ENCODE measurements at regions not wholly inside any gene's neighbourhood (a gene's known extent, or its start where the extent isn't known, plus 50 kb on each side); places are given as distances from the start of the nearest gene placed in this dataset.
"Not testable (repeated sequence)": the region's sequence is repeated elsewhere in the genome, so short reads cannot be mapped to it uniquely, and the experiment has no call there.

GRCh38 chr17:52410781-52411180, 252.3 kb upstream of the CA10 start (continued):
- TF ChIP-seq, protein P1, sequence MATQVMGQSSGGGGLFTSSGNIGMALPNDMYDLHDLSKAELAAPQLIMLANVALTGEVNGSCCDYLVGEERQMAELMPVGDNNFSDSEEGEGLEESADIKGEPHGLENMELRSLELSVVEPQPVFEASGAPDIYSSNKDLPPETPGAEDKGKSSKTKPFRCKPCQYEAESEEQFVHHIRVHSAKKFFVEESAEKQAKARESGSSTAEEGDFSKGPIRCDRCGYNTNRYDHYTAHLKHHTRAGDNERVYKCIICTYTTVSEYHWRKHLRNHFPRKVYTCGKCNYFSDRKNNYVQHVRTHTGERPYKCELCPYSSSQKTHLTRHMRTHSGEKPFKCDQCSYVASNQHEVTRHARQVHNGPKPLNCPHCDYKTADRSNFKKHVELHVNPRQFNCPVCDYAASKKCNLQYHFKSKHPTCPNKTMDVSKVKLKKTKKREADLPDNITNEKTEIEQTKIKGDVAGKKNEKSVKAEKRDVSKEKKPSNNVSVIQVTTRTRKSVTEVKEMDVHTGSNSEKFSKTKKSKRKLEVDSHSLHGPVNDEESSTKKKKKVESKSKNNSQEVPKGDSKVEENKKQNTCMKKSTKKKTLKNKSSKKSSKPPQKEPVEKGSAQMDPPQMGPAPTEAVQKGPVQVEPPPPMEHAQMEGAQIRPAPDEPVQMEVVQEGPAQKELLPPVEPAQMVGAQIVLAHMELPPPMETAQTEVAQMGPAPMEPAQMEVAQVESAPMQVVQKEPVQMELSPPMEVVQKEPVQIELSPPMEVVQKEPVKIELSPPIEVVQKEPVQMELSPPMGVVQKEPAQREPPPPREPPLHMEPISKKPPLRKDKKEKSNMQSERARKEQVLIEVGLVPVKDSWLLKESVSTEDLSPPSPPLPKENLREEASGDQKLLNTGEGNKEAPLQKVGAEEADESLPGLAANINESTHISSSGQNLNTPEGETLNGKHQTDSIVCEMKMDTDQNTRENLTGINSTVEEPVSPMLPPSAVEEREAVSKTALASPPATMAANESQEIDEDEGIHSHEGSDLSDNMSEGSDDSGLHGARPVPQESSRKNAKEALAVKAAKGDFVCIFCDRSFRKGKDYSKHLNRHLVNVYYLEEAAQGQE (IDR thresholded peaks at IDR 0.05; ENCODE audit: unreplicated experiment) = no peak
- no peak for TF ChIP-seq EZH2phosphoT487 (IDR thresholded peaks at IDR 0.05; ENCODE audit: unreplicated experiment)
- no peak for TF ChIP-seq NANOG (IDR thresholded peaks at IDR 0.05; ENCODE audit: borderline replicate concordance)
- TF ChIP-seq ZNF114 (CRISPR knock-in tag; IDR thresholded peaks at IDR 0.05) = no peak
- TF ChIP-seq JUNB (IDR thresholded peaks at IDR 0.05; ENCODE audit: unreplicated experiment) = no peak
- TF ChIP-seq CREB1 (CRISPR knock-in tag; IDR thresholded peaks at IDR 0.05; ENCODE audit: low read depth) = no peak
- no peak for TF ChIP-seq EZH2 (IDR thresholded peaks at IDR 0.05; ENCODE audit: low read depth, unreplicated experiment)

DNA sequence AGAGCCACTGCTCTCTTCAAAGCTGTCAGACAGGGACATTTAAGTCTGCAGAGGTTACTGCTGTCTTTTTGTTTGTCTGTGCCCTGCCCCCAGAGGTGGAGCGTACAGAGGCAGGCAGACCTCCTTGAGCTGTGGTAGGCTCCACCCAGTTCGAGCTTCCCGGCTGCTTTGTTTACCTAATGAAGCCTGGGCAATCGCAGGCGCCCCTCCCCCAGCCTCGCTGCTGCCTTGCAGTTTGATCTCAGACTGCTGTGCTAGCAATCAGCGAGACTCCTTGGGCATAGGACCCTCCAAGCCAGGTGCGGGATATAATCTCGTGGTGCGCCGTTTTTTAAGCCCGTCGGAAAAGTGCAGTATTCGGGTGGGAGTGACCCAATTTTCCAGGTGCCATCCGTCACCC, 250.7 kb upstream of the CA10 start:
- not testable (repeated sequence) for H3K79me2 ChIP-seq (replicated peaks; ENCODE audit: insufficient read depth); H3K27ac ChIP-seq (ENCODE audit: low read depth); H3K4me3 ChIP-seq; H3K4me3 Mint-ChIP-seq; H3K4me2 ChIP-seq; H4K20me1 ChIP-seq (replicated peaks; ENCODE audit: insufficient read depth); H3K4me1 ChIP-seq (ENCODE audit: insufficient read depth); H2AFZ ChIP-seq; H3K27me3 Mint-ChIP-seq (ENCODE audit: insufficient read depth, low read depth, poor library complexity); H3K27me3 ChIP-seq (ENCODE audit: insufficient read depth); H3F3A ChIP-seq (replicated peaks; ENCODE audit: low read depth); H3K36me3 ChIP-seq (ENCODE audit: insufficient read depth); ATAC-seq; H3K36me3 Mint-ChIP-seq (ENCODE audit: low read depth); H3K9me2 ChIP-seq (ENCODE audit: insufficient read depth); H3K27ac Mint-ChIP-seq; H3K4me1 Mint-ChIP-seq
- peak; percentile 10 for DNase-seq (ENCODE audit: low spot score)
- H3K9me3 Mint-ChIP-seq = peaks cover 22% of the 10 kb centered on the region; the same call in 2 of the 3 replicates

GRCh38 chr17:52395308-52395707, 236.8 kb upstream of the CA10 start:
- Histone ChIP-seq H3K4me1 (ENCODE audit: insufficient read depth) (no peaks in the 10 kb centered on the region), H3F3A (replicated peaks; ENCODE audit: low read depth) (no peaks in the 10 kb centered on the region), H3K27ac (ENCODE audit: low read depth) (no peak overlapping the region), H3K79me2 (replicated peaks; ENCODE audit: insufficient read depth) (no peaks in the 10 kb centered on the region), H4K20me1 (replicated peaks; ENCODE audit: insufficient read depth) (no peaks in the 10 kb centered on the region), H2AFZ (no peak overlapping the region), H3K36me3 (ENCODE audit: insufficient read depth) (no peaks in the 10 kb centered on the region), H3K27me3 (ENCODE audit: insufficient read depth) (no peaks in the 10 kb centered on the region), H3K9me2 (ENCODE audit: insufficient read depth) (peaks cover 4% of the 10 kb centered on the region; the same call in 1 of the 2 replicates), H3K4me2 (no peak overlapping the region), H3K4me3 (no peak overlapping the region)
- Mint-ChIP-seq H3K4me1 (no peaks in the 10 kb centered on the region), H3K27me3 (ENCODE audit: insufficient read depth, low read depth, poor library complexity) (no peaks in the 10 kb centered on the region), H3K4me3 (no peak overlapping the region), H3K27ac (no peak overlapping the region), H3K9me3 (peaks cover 3% of the 10 kb centered on the region; the same call in 1 of the 3 replicates), H3K36me3 (ENCODE audit: low read depth) (no peaks in the 10 kb centered on the region)
- ATAC-seq (no peak), DNase-seq (ENCODE audit: low spot score) (no peak)
- TF ChIP-seq ETS1 (IDR thresholded peaks at IDR 0.05) = no peak
- TF ChIP-seq, protein P2, sequence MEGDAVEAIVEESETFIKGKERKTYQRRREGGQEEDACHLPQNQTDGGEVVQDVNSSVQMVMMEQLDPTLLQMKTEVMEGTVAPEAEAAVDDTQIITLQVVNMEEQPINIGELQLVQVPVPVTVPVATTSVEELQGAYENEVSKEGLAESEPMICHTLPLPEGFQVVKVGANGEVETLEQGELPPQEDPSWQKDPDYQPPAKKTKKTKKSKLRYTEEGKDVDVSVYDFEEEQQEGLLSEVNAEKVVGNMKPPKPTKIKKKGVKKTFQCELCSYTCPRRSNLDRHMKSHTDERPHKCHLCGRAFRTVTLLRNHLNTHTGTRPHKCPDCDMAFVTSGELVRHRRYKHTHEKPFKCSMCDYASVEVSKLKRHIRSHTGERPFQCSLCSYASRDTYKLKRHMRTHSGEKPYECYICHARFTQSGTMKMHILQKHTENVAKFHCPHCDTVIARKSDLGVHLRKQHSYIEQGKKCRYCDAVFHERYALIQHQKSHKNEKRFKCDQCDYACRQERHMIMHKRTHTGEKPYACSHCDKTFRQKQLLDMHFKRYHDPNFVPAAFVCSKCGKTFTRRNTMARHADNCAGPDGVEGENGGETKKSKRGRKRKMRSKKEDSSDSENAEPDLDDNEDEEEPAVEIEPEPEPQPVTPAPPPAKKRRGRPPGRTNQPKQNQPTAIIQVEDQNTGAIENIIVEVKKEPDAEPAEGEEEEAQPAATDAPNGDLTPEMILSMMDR (conservative IDR thresholded peaks at IDR 0.05; ENCODE audit: low read depth in 2 of 2) = no peak

Data from GM23338 (cell line).